ENCODE measurements at regions not wholly inside any gene's neighbourhood (a gene's known extent, or its start where the extent isn't known, plus 50 kb on each side); places are given as distances from the start of the nearest gene placed in this dataset.

- H3K27me3 ChIP-seq (ENCODE audit: insufficient read depth, low read length) = no peaks in the 10 kb centered on the region
- no peaks in the 10 kb centered on the region for H3K36me3 ChIP-seq (ENCODE audit: insufficient read depth, low read length)
- H3K4me1 ChIP-seq (ENCODE audit: control insufficient read depth, insufficient read depth, low read length, unreplicated experiment) = no peaks in the 10 kb centered on the region
- H3K79me2 ChIP-seq (ENCODE audit: control insufficient read depth, insufficient read depth, low read length, unreplicated experiment) = no peaks in the 10 kb centered on the region
- H3K4me3 ChIP-seq (ENCODE audit: low read depth, low read length) = no peak overlapping the region
- H3K27ac ChIP-seq (ENCODE audit: low read depth, low read length) = no peak overlapping the region
- H2AFZ ChIP-seq (ENCODE audit: low read length, unreplicated experiment) = no peak overlapping the region
These were observed 93.3 kb downstream of the MAGEB5 start for GRCh38 chrX:26309262-26309661.

GRCh38 chrX:26295425-26295824, 79.5 kb downstream of the MAGEB5 start:
- no peak overlapping the region for H3K4me3 ChIP-seq (ENCODE audit: low read depth, low read length)
- H3K27me3 ChIP-seq (ENCODE audit: insufficient read depth, low read length) = no peaks in the 10 kb centered on the region
- H3K36me3 ChIP-seq (ENCODE audit: insufficient read depth, low read length) = no peaks in the 10 kb centered on the region

GRCh38 chrX:26286836-26287235, 70.9 kb downstream of the MAGEB5 start:
- Histone ChIP-seq H3K27ac (ENCODE audit: low read depth, low read length) (no peak overlapping the region), H3K79me2 (ENCODE audit: control insufficient read depth, insufficient read depth, low read length, unreplicated experiment) (no peaks in the 10 kb centered on the region), H3K4me3 (ENCODE audit: low read depth, low read length) (no peak overlapping the region), H3K4me1 (ENCODE audit: control insufficient read depth, insufficient read depth, low read length, unreplicated experiment) (no peaks in the 10 kb centered on the region), H3K36me3 (ENCODE audit: insufficient read depth, low read length) (no peaks in the 10 kb centered on the region), H3K27me3 (ENCODE audit: insufficient read depth, low read length) (no peaks in the 10 kb centered on the region), H2AFZ (ENCODE audit: low read length, unreplicated experiment) (no peak overlapping the region)

More at GRCh38 chrX:26295425-26295824, 79.5 kb downstream of the MAGEB5 start:
- Histone ChIP-seq H3K4me1 (ENCODE audit: control insufficient read depth, insufficient read depth, low read length, unreplicated experiment) (no peaks in the 10 kb centered on the region), H3K27ac (ENCODE audit: low read depth, low read length) (no peak overlapping the region), H2AFZ (ENCODE audit: low read length, unreplicated experiment) (no peak overlapping the region), H3K79me2 (ENCODE audit: control insufficient read depth, insufficient read depth, low read length, unreplicated experiment) (no peaks in the 10 kb centered on the region)
